Progenitor cell of endocrine pancreas (in vitro differentiated cells): ENCODE measurements at regions not wholly inside any gene's neighbourhood (a gene's known extent, or its start where the extent isn't known, plus 50 kb on each side); places are given as distances from the start of the nearest gene placed in this dataset.

Experiments
- DNase-seq: peaks from one replicate; pipeline ENCODE4 v3.0.0; 2021; ENCODE audit warnings: low spot score; ENCODE audit not compliant: unreplicated experiment
- H3K27ac Mint-ChIP-seq: 2 replicates; pipeline ENCODE4 v1.8.0; 2021; ENCODE audit warnings: mild to moderate bottlenecking, moderate library complexity, mixed read lengths
- H3K27me3 Mint-ChIP-seq: 2 replicates; pipeline ENCODE4 v1.8.0; 2021; ENCODE audit warnings: mixed read lengths
- H3K36me3 Mint-ChIP-seq: 2 replicates; pipeline ENCODE4 v1.8.0; 2022; ENCODE audit warnings: mixed read lengths; ENCODE audit not compliant: insufficient read depth
- H3K4me1 Mint-ChIP-seq: 2 replicates; pipeline ENCODE4 v1.8.0; 2021; ENCODE audit warnings: low read depth, mixed read lengths
- H3K4me3 Mint-ChIP-seq: 2 replicates; pipeline ENCODE4 v1.8.0; 2021; ENCODE audit warnings: low read depth, mild to moderate bottlenecking, moderate library complexity, mixed read lengths
- H3K9me3 Mint-ChIP-seq: 2 replicates; pipeline ENCODE4 v1.8.0; 2021; ENCODE audit warnings: low read depth, mixed read lengths
- CTCF ChIP-seq: fragments of 200-600 bp; sonication (generic); IDR thresholded peaks from one replicate; pipeline ENCODE4 v1.5.0; 2021; ENCODE audit warnings: antibody characterized with exemption, mild to moderate bottlenecking; ENCODE audit not compliant: unreplicated experiment

- TF ChIP-seq CTCF = no peak
- Mint-ChIP-seq H3K36me3 (no peaks in the 10 kb centered on the region), H3K4me1 (peaks cover 6% of the 10 kb centered on the region), H3K9me3 (peaks cover 7% of the 10 kb centered on the region), H3K27me3 (no peaks in the 10 kb centered on the region), H3K27ac (no peak overlapping the region), H3K4me3 (no peak overlapping the region)
- no peak for DNase-seq
Measured at GRCh38 chr5:99827136-99827535, 708.0 kb upstream of the FAM174A start.

- Mint-ChIP-seq H3K27me3 (no peaks in the 10 kb centered on the region), H3K4me3 (no peak overlapping the region), H3K36me3 (no peaks in the 10 kb centered on the region), H3K27ac (peak overlapping the region; percentile 57), H3K9me3 (peaks cover 2% of the 10 kb centered on the region), H3K4me1 (no peaks in the 10 kb centered on the region)
- DNase-seq = no peak
- no peak for TF ChIP-seq CTCF
Measured at GRCh38 chr5:99817796-99818195, 717.4 kb upstream of the FAM174A start.

DNA sequence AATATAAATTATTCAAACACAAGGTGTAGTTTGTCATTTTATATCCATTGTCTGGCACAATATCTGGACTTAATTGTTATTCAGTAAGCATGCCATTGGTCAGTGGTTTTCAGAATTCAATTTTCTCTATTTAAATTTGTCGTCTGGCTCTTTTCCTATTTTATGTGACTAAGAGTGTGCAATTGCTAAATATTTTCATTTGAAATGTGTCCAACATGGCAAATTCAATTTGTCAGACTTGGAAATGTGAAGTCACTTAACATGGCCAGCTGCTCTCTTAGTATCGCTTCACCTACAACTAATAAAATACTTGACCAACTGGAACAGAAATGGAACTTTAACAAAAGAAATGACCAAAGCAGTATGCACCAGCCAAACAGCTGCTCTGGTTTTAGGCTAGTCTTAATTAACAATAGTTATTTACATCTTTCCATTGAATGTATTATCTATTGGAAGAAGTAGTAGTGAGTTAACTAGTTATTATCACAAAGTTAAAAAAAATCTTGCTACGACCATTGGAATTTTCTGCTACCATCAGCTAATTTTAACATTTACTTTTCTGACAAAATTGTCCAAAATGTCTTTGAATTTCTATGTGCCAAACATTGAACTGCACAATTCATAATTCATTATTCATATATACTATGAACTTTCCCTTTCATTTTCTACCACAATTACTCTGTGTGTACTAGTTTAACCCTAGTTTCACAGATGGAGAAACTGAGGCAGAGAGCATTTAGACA is 720.7 kb upstream of the FAM174A start:
- Mint-ChIP-seq H3K36me3 (no peaks in the 10 kb centered on the region), H3K4me3 (no peak overlapping the region), H3K27me3 (no peaks in the 10 kb centered on the region), H3K27ac (no peak overlapping the region), H3K4me1 (no peaks in the 10 kb centered on the region), H3K9me3 (no peaks in the 10 kb centered on the region)
- DNase-seq = no peak
- no peak for TF ChIP-seq CTCF

DNA sequence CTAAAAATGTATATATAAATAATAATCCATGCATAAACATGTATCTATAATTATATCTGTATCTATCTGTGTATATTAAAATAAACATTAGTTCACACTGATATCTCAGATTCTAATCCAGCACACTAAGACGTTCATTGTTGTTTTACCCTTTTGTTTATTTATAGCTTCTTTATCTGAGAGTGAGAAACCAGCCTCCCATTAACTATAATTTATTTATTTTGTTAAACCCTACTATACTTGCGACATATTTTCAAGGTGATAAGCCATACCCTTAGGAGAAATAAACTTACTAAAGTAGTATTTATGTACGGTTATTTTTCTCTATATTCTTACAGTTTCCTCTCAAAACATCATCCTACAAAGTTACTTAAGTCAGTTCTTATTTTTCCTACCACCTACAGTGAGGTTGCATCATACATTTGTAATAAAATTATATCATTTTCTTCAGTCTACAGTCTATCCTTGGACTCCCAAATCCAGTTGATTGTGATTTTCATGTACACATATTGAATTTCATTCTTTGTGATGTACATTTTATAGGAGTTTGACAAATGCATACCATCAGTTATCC is 726.4 kb upstream of the FAM174A start:
- no peaks in the 10 kb centered on the region for H3K36me3 Mint-ChIP-seq
- no peaks in the 10 kb centered on the region for H3K9me3 Mint-ChIP-seq
- no peaks in the 10 kb centered on the region for H3K4me1 Mint-ChIP-seq
- no peak for TF ChIP-seq CTCF
- H3K27me3 Mint-ChIP-seq = no peaks in the 10 kb centered on the region
- DNase-seq = no peak
- H3K27ac Mint-ChIP-seq = no peak overlapping the region
- H3K4me3 Mint-ChIP-seq = no peak overlapping the region

DNA sequence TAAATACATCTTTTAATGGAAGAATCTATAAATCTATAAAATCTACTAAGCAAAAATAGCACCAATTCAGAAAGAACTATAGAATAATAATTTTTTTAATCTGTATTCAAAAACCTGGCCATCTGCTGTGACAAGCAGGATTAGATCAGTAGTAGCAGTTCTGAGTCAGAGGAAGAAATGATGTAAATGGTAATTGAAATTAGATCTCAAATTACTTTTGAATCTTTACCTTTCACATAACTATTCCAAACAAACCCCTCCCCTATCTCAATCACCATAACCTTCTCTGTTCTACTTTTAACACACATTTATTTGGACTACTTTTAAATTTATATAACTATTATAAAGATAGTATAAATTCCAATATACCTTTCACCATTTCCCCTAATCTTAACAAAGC is 727.8 kb upstream of the FAM174A start:
- H3K36me3 Mint-ChIP-seq = no peaks in the 10 kb centered on the region
- no peaks in the 10 kb centered on the region for H3K27me3 Mint-ChIP-seq
- no peak overlapping the region for H3K27ac Mint-ChIP-seq

More for the DNA sequence above, 727.8 kb upstream of the FAM174A start:
- DNase-seq = no peak
- Mint-ChIP-seq H3K9me3 (no peaks in the 10 kb centered on the region), H3K4me1 (no peaks in the 10 kb centered on the region), H3K4me3 (no peak overlapping the region)
- TF ChIP-seq CTCF = no peak
